Esophagus squamous epithelium (tissue), 5 donors: ENCODE measurements at regions not wholly inside any gene's neighbourhood (a gene's known extent, or its start where the extent isn't known, plus 50 kb on each side); places are given as distances from the start of the nearest gene placed in this dataset.

Source experiments
- DNase-seq: peaks from one replicate; lab custom pipeline; 2025; lab: John Stamatoyannopoulos, UW
- H3K27ac ChIP-seq, 4 donors: fragments of 200-600 bp; sonication (generic); one replicate each; pipeline ENCODE4 v1.5.1; 2016 to 2019; ENCODE audit warnings: mild to moderate bottlenecking in 1 of 4
- H3K27me3 ChIP-seq, 4 donors: fragments of 200-600 bp; sonication (generic); 1 replicate in 3 of 4; 2 replicates in 1 of 4; pipeline versions ENCODE4 v1.5.1 to v1.6.0; 2017 to 2021; ENCODE audit warnings: antibody characterized with exemption in 1 of 4
- H3K36me3 ChIP-seq, 3 donors: fragments of 200-600 bp; sonication (generic); one replicate each; pipeline ENCODE4 v1.5.1; 2016 to 2019
- H3K4me1 ChIP-seq, 3 donors: fragments of 200-600 bp; sonication (generic); one replicate each; pipeline ENCODE4 v1.5.1; 2017 to 2019
- H3K4me3 ChIP-seq, 4 donors: fragments of 200-600 bp; sonication (generic); 1 replicate in 3 of 4; 2 replicates in 1 of 4; pipeline ENCODE4 v1.5.1; 2016 to 2019; ENCODE audit warnings: mild to moderate bottlenecking in 2 of 4, moderate library complexity in 1 of 4
- H3K9me3 ChIP-seq, 3 donors: fragments of 200-600 bp; sonication (generic); one replicate each; pipeline ENCODE4 v1.5.1; 2016 to 2019
- POLR2A ChIP-seq, 4 donors: fragments of 450-650 bp; IDR thresholded peaks; one replicate each; pipeline ENCODE4 v1.6.1; 2017; ENCODE audit warnings: antibody characterized with exemption in 4 of 4, mild to moderate bottlenecking in 4 of 4, moderate library complexity in 3 of 4
- WGBS, 2 donors: methylation state at CpG; one replicate each; pipeline ENCODE4 v1.1.5; 2018; 5-methylcytosine and 5-hydroxymethylcytosine counted together
- intact Hi-C: fragments of 100-400 bp; cut with DNase I; formaldehyde crosslinking; loops from one replicate; pipeline ENCODE4 v1.15.0; 2022
- TF ChIP-seq, protein P1 (sequence below), 6 experiments: fragments of 450-650 bp in 4 of 6; fragments of 200-600 bp in 2 of 6; sonication (generic) in 2 of 6; IDR thresholded peaks; one replicate each; pipeline ENCODE4 v1.5.1; 2016 to 2019; ENCODE audit warnings: antibody characterized with exemption in 6 of 6, mild to moderate bottlenecking in 4 of 6, moderate library complexity in 4 of 6
- donor health status: DM: yes; HTN: yes; CAD: no.

DNA sequence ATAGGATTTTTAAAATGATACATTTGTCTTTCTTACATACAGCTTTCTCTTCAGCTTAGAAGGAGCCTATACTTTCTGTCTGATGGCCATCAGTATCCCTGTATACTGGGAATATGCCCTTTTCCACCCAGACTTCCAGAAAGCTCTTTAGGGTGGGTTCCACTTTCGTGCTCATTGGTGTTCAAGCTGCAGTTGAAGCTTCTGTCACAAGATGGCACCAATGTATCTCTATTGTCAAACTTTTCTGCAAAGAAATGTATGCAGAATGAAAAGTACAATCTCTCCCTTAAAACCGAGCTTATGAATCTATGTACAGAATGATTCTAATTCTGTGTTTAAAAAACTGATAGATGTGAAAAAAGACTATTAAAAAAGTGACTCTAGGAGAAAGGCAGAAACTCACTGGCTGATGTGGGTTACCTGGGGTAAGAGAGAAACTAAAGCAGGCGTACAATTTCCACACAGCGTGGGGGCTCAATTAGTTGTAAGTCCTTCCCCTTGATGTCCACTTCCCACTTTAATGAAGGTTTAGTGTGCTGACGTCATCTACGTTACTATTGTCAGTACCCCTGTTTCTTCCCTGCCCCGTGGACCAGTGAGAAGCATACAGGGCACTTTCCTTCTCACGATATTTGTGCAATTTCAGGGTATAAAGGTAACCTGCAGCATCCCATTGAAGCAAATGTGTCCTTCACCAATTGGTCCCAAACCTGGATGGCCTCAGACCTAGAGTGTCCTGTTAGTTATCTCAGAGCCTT, 57.3 kb upstream of the TCEAL2 start:
- no peak for TF ChIP-seq POLR2A (IDR thresholded peaks at IDR 0.05)
- TF ChIP-seq, protein P1, sequence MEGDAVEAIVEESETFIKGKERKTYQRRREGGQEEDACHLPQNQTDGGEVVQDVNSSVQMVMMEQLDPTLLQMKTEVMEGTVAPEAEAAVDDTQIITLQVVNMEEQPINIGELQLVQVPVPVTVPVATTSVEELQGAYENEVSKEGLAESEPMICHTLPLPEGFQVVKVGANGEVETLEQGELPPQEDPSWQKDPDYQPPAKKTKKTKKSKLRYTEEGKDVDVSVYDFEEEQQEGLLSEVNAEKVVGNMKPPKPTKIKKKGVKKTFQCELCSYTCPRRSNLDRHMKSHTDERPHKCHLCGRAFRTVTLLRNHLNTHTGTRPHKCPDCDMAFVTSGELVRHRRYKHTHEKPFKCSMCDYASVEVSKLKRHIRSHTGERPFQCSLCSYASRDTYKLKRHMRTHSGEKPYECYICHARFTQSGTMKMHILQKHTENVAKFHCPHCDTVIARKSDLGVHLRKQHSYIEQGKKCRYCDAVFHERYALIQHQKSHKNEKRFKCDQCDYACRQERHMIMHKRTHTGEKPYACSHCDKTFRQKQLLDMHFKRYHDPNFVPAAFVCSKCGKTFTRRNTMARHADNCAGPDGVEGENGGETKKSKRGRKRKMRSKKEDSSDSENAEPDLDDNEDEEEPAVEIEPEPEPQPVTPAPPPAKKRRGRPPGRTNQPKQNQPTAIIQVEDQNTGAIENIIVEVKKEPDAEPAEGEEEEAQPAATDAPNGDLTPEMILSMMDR (IDR thresholded peaks at IDR 0.05) = peak in 2 of 6 experiments; percentile 38 to 41
- H3K27me3 ChIP-seq = no peaks in the 10 kb centered on the region
- DNase-seq = no peak
- 45 to 51% methylated on average over 5 to 8 of the region's 8 CpGs for WGBS, 2 donors
- intact Hi-C loops = no loop called here
- no peaks in the 10 kb centered on the region for H3K36me3 ChIP-seq
- H3K9me3 ChIP-seq = no peaks in the 10 kb centered on the region
- no peak overlapping the region for H3K27ac ChIP-seq
- H3K4me3 ChIP-seq = no peak overlapping the region
- no peaks in the 10 kb centered on the region for H3K4me1 ChIP-seq

GRCh38 chrX:102063445-102064074, 61.9 kb upstream of the TCEAL2 start:
- 62 to 68% methylated on average over 2 of the region's 2 CpGs for WGBS, 2 donors
- no peaks in the 10 kb centered on the region for H3K27me3 ChIP-seq
- H3K4me1 ChIP-seq = no peaks in the 10 kb centered on the region
- intact Hi-C loops = no loop called here
- H3K9me3 ChIP-seq = no peaks in the 10 kb centered on the region
- no peak for DNase-seq
- no peak for TF ChIP-seq POLR2A (IDR thresholded peaks at IDR 0.05)
- TF ChIP-seq, protein P1 (IDR thresholded peaks at IDR 0.05) = no peak
- H3K36me3 ChIP-seq = no peaks in the 10 kb centered on the region
- no peak overlapping the region for H3K4me3 ChIP-seq
- no peak overlapping the region for H3K27ac ChIP-seq

DNA sequence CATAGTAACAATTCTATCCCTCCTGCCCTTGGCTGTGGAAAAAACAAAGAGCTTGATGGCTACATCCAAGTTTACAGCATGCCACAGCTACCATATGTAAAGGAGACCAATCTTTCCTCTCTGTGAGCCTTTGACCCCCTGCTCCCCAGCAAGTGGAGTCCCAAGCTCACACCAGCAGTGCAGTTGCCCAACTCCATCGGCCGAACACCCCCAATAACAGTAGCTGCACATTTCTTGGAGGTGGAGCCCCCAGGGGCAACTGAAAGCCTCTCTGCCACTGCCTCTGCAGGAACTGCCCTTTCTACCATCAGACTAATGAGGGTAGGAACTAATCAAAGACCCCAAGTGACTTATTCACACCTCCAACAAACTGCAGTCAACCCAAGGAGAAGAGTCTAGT, 81.0 kb upstream of the TCEAL2 start:
- H3K27me3 ChIP-seq = no peaks in the 10 kb centered on the region
- DNase-seq = no peak
- TF ChIP-seq POLR2A (IDR thresholded peaks at IDR 0.05) = no peak
- TF ChIP-seq, protein P1 (IDR thresholded peaks at IDR 0.05) = no peak
- WGBS, 2 donors = no CpG with 5 or more reads among the region's 2 CpGs
- no peaks in the 10 kb centered on the region for H3K36me3 ChIP-seq
- no peak overlapping the region for H3K4me3 ChIP-seq
- H3K9me3 ChIP-seq = no peaks in the 10 kb centered on the region
- intact Hi-C loops = no loop called here
- H3K27ac ChIP-seq = no peak overlapping the region
- H3K4me1 ChIP-seq = no peaks in the 10 kb centered on the region

GRCh38 chrX:102043380-102043779, 82.1 kb upstream of the TCEAL2 start:
- intact Hi-C loops = no loop called here
- H3K4me3 ChIP-seq = no peak overlapping the region
- H3K9me3 ChIP-seq = no peaks in the 10 kb centered on the region
- H3K36me3 ChIP-seq = no peaks in the 10 kb centered on the region
- H3K27ac ChIP-seq = no peak overlapping the region
- no peaks in the 10 kb centered on the region for H3K4me1 ChIP-seq
- H3K27me3 ChIP-seq = no peaks in the 10 kb centered on the region
- WGBS, 2 donors = 80 to 89% methylated on average over 1 to 3 of the region's 3 CpGs
- TF ChIP-seq, protein P1 (IDR thresholded peaks at IDR 0.05) = no peak
- no peak for TF ChIP-seq POLR2A (IDR thresholded peaks at IDR 0.05)
- no peak for DNase-seq
